PFSK-1 (cell line): ENCODE measurements at regions not wholly inside any gene's neighbourhood (a gene's known extent, or its start where the extent isn't known, plus 50 kb on each side); places are given as distances from the start of the nearest gene placed in this dataset.

Source experiments
- FOXP2 ChIP-seq: optimal IDR thresholded peaks from 2 replicates; pipeline ENCODE3; 2011; ENCODE audit warnings: borderline replicate concordance, control low read depth, inconsistent platforms; ENCODE audit not compliant: insufficient read depth; ENCODE audit errors: extremely low read length, extremely low read depth
- POLR2AphosphoS5 ChIP-seq: IDR thresholded peaks from 2 replicates; pipeline ENCODE4 v1.6.1; 2012; ENCODE audit warnings: low read depth, mild to moderate bottlenecking, control low read depth, low read length, moderate library complexity
- REST ChIP-seq, 2 experiments: IDR thresholded peaks; 2 replicates each; pipeline versions ENCODE4 v1.6.1 to v1.8.0; 2011 to 2012; ENCODE audit warnings: low read depth in 2 of 2, low read length in 2 of 2, control low read depth in 1 of 2, inconsistent platforms in 1 of 2, mild to moderate bottlenecking in 1 of 2, moderate library complexity in 1 of 2; ENCODE audit not compliant: insufficient read depth in 1 of 2
- SIN3A ChIP-seq: IDR thresholded peaks from 2 replicates; pipeline ENCODE4 v1.6.1; 2012; ENCODE audit warnings: mild to moderate bottlenecking, low read length, moderate library complexity, borderline replicate concordance; ENCODE audit not compliant: insufficient read depth
- TAF1 ChIP-seq: IDR thresholded peaks from 2 replicates; pipeline ENCODE4 v1.6.1; 2012; ENCODE audit warnings: low read length, control low read depth, borderline replicate concordance; ENCODE audit not compliant: insufficient read depth

GRCh38 chr13:29996316-29996715 lies 145.9 kb upstream of the UBL3 start:
- TF ChIP-seq FOXP2 (no peak), REST (IDR thresholded peaks at IDR 0.05; ENCODE audit: insufficient read depth in 1 of 2, low read depth in 2 of 2, low read length in 2 of 2) (no peak), SIN3A (no peak), POLR2AphosphoS5 (no peak), TAF1 (no peak)

- TF ChIP-seq SIN3A: no peak
Observed at GRCh38 chr13:29994911-29995595, 144.6 kb upstream of the UBL3 start.

- TF ChIP-seq REST (IDR thresholded peaks at IDR 0.05; ENCODE audit: insufficient read depth in 1 of 2, low read depth in 2 of 2, low read length in 2 of 2) (no peak), TAF1 (no peak), FOXP2 (no peak), POLR2AphosphoS5 (no peak), SIN3A (no peak)
Observed at GRCh38 chr13:29993716-29994488, 143.5 kb upstream of the UBL3 start.

- TF ChIP-seq REST (IDR thresholded peaks at IDR 0.05; ENCODE audit: insufficient read depth in 1 of 2, low read depth in 2 of 2, low read length in 2 of 2): no peak
- no peak for TF ChIP-seq POLR2AphosphoS5
- TF ChIP-seq TAF1: no peak
- TF ChIP-seq FOXP2: no peak
- no peak for TF ChIP-seq SIN3A
Observed at GRCh38 chr13:29993196-29993595, 142.8 kb upstream of the UBL3 start.

- TF ChIP-seq FOXP2 (no peak), REST (IDR thresholded peaks at IDR 0.05; ENCODE audit: insufficient read depth in 1 of 2, low read depth in 2 of 2, low read length in 2 of 2) (no peak), SIN3A (no peak), POLR2AphosphoS5 (no peak), TAF1 (no peak)
Observed at GRCh38 chr13:29991343-29991742, 140.9 kb upstream of the UBL3 start.
